ENCODE measurements at regions not wholly inside any gene's neighbourhood (a gene's known extent, or its start where the extent isn't known, plus 50 kb on each side); places are given as distances from the start of the nearest gene placed in this dataset.

GRCh38 chr3:31370681-31371080, 162.0 kb upstream of the STT3B start (continued):
- no peak for TF ChIP-seq ZNF784 (CRISPR knock-in tag; IDR thresholded peaks at IDR 0.05; ENCODE audit: borderline replicate concordance)
- no peak for TF ChIP-seq RFXAP (CRISPR knock-in tag; IDR thresholded peaks at IDR 0.05; ENCODE audit: borderline replicate concordance)
- no peak for TF ChIP-seq POLR2AphosphoS2 (IDR thresholded peaks at IDR 0.05; ENCODE audit: low read depth, low read length)
- no peak for TF ChIP-seq SMAD3 (CRISPR knock-in tag; IDR thresholded peaks at IDR 0.05)
- no peak for TF ChIP-seq ZNF451 (CRISPR knock-in tag; IDR thresholded peaks at IDR 0.05)
- no peak for TF ChIP-seq PCBP2 (optimal IDR thresholded peaks at IDR 0.05; ENCODE audit: low read depth, low read length, poor library complexity, severe bottlenecking)
- TF ChIP-seq SRY (CRISPR knock-in tag; IDR thresholded peaks at IDR 0.05): no peak
- TF ChIP-seq ZNF468 (CRISPR knock-in tag; IDR thresholded peaks at IDR 0.05): no peak
- TF ChIP-seq ZSCAN30 (CRISPR knock-in tag; IDR thresholded peaks at IDR 0.05): no peak
- TF ChIP-seq ZNF674 (CRISPR knock-in tag; IDR thresholded peaks at IDR 0.05; ENCODE audit: low read depth): no peak
- no peak for TF ChIP-seq ZBTB40 (IDR thresholded peaks at IDR 0.05)
- TF ChIP-seq ZBTB40 (CRISPR knock-in tag; IDR thresholded peaks at IDR 0.05): no peak
- TF ChIP-seq BCLAF1 (IDR thresholded peaks at IDR 0.05): no peak
- no peak for TF ChIP-seq HOXA5 (CRISPR knock-in tag; IDR thresholded peaks at IDR 0.05)
- no peak for TF ChIP-seq IRX3 (CRISPR knock-in tag; IDR thresholded peaks at IDR 0.05; ENCODE audit: borderline replicate concordance, low read depth)

Measured in HepG2 (cell line).